ENCODE measurements at regions not wholly inside any gene's neighbourhood (a gene's known extent, or its start where the extent isn't known, plus 50 kb on each side); places are given as distances from the start of the nearest gene placed in this dataset.

- 86% methylated on average over 5 of the region's 5 CpGs for WGBS
- intact Hi-C loops (cut with DNase I), result no loop called here
- Histone ChIP-seq H3K27ac (replicated peaks in 1 of 4) (no peak overlapping the region), H3K36me3 (no peaks in the 10 kb centered on the region), H3K9me3 (no peaks in the 10 kb centered on the region), H3K27me3 (no peaks in the 10 kb centered on the region), H3K4me3 (no peak overlapping the region), H3K4me1 (no peaks in the 10 kb centered on the region)
- TF ChIP-seq POLR2A (IDR thresholded peaks at IDR 0.05; ENCODE audit: low read depth) (no peak), EP300 (IDR thresholded peaks at IDR 0.05) (no peak), POLR2AphosphoS5 (IDR thresholded peaks at IDR 0.05) (no peak), CTCF (IDR thresholded peaks at IDR 0.05) (no peak)
- DNase-seq (ENCODE audit: extremely low spot score), result no peak
Observed at GRCh38 chr14:99028521-99028920, 243.5 kb downstream of the BCL11B start.

- Histone ChIP-seq H3K27ac (replicated peaks in 1 of 4) (no peak overlapping the region), H3K27me3 (no peaks in the 10 kb centered on the region), H3K4me1 (no peaks in the 10 kb centered on the region), H3K36me3 (no peaks in the 10 kb centered on the region), H3K4me3 (no peak overlapping the region), H3K9me3 (no peaks in the 10 kb centered on the region)
- no peak for DNase-seq (ENCODE audit: extremely low spot score)
- intact Hi-C loops (cut with DNase I), result no loop called here
- TF ChIP-seq EP300 (IDR thresholded peaks at IDR 0.05) (no peak), CTCF (IDR thresholded peaks at IDR 0.05) (no peak), POLR2A (IDR thresholded peaks at IDR 0.05; ENCODE audit: low read depth) (no peak), POLR2AphosphoS5 (IDR thresholded peaks at IDR 0.05) (no peak)
- 85% methylated on average over 14 of the region's 14 CpGs for WGBS
Observed at GRCh38 chr14:99029145-99029915, 242.7 kb downstream of the BCL11B start.

- H3K9me3 ChIP-seq, result no peaks in the 10 kb centered on the region
- intact Hi-C loops (cut with DNase I), result no loop called here
- 84% methylated on average over 4 of the region's 5 CpGs for WGBS
- peaks cover 0 to 2% (median under 1%) of the 10 kb centered on the region in 4 donors for H3K4me1 ChIP-seq
- no peaks in the 10 kb centered on the region for H3K36me3 ChIP-seq
- H3K27me3 ChIP-seq, result no peaks in the 10 kb centered on the region
- H3K27ac ChIP-seq (replicated peaks in 1 of 4), result no peak overlapping the region
- H3K4me3 ChIP-seq, result no peak overlapping the region
- no peak for DNase-seq (ENCODE audit: extremely low spot score)
- TF ChIP-seq POLR2AphosphoS5 (IDR thresholded peaks at IDR 0.05), result no peak
- TF ChIP-seq CTCF (IDR thresholded peaks at IDR 0.05), result no peak
- no peak for TF ChIP-seq POLR2A (IDR thresholded peaks at IDR 0.05; ENCODE audit: low read depth)
- TF ChIP-seq EP300 (IDR thresholded peaks at IDR 0.05), result no peak
Observed at GRCh38 chr14:99029916-99030305, 242.1 kb downstream of the BCL11B start.

GRCh38 chr14:99030454-99030853, 241.5 kb downstream of the BCL11B start:
- Histone ChIP-seq H3K27ac (replicated peaks in 1 of 4) (no peak overlapping the region), H3K27me3 (no peaks in the 10 kb centered on the region), H3K4me1 (peaks cover 0 to 7% (median 6%) of the 10 kb centered on the region in 4 donors), H3K9me3 (no peaks in the 10 kb centered on the region), H3K4me3 (no peak overlapping the region), H3K36me3 (no peaks in the 10 kb centered on the region)
- 73% methylated on average over 1 of the region's 2 CpGs for WGBS
- intact Hi-C loops (cut with DNase I), result no loop called here
- no peak for DNase-seq (ENCODE audit: extremely low spot score)
- TF ChIP-seq POLR2A (IDR thresholded peaks at IDR 0.05; ENCODE audit: low read depth) (no peak), CTCF (IDR thresholded peaks at IDR 0.05) (no peak), POLR2AphosphoS5 (IDR thresholded peaks at IDR 0.05) (no peak)

GRCh38 chr14:99032759-99033158, 239.2 kb downstream of the BCL11B start:
- no peaks in the 10 kb centered on the region for H3K36me3 ChIP-seq
- H3K9me3 ChIP-seq, result no peaks in the 10 kb centered on the region
- peaks cover 0 to 21% (median 19%) of the 10 kb centered on the region in 4 donors for H3K4me1 ChIP-seq
- DNase-seq (ENCODE audit: extremely low spot score), result no peak
- H3K4me3 ChIP-seq, result no peak overlapping the region
- no peaks in the 10 kb centered on the region for H3K27me3 ChIP-seq
- intact Hi-C loops (cut with DNase I), result no loop called here
- no peak overlapping the region for H3K27ac ChIP-seq (replicated peaks in 1 of 4)
- no peak for TF ChIP-seq POLR2AphosphoS5 (IDR thresholded peaks at IDR 0.05)
- TF ChIP-seq POLR2A (IDR thresholded peaks at IDR 0.05; ENCODE audit: low read depth), result no peak
- TF ChIP-seq CTCF (IDR thresholded peaks at IDR 0.05), result no peak
- no peak for TF ChIP-seq EP300 (IDR thresholded peaks at IDR 0.05)
- 86% methylated on average over 8 of the region's 8 CpGs for WGBS
